ENCODE measurements at regions not wholly inside any gene's neighbourhood (a gene's known extent, or its start where the extent isn't known, plus 50 kb on each side); places are given as distances from the start of the nearest gene placed in this dataset.
"Not testable (repeated sequence)": the region's sequence is repeated elsewhere in the genome, so short reads cannot be mapped to it uniquely, and the experiment has no call there.

- no peaks in the 10 kb centered on the region for H3K9me3 Mint-ChIP-seq
- no peak for ATAC-seq
- no peaks in the 10 kb centered on the region for H3K27me3 Mint-ChIP-seq
- H3K27ac Mint-ChIP-seq, result no peak overlapping the region
- no peaks in the 10 kb centered on the region for H3K36me3 Mint-ChIP-seq
- no peaks in the 10 kb centered on the region for H3K4me1 Mint-ChIP-seq
- H3K4me3 Mint-ChIP-seq, result no peak overlapping the region
These were observed 173.5 kb upstream of the NDN start for GRCh38 chr15:23860290-23861245.

DNA sequence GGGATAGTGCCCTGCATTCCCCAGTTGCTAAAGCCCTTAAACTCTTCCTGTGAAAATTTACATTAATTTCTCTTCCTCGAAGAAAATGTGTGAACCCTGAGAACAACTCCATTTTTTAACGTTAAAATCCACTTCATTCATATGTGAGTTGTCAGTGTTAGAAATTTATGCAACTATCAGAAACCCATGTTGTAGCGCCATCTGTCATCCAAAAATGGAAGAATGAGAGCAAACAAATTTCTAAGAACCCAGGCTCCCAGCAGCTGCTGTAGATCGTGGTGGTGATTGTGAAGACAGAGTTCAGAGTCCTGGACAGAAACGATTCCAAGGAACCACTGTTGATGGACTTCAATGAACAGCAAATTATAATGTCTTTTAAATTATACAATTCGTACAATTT, 179.7 kb upstream of the NDN start:
- H3K27ac Mint-ChIP-seq, result no peak overlapping the region
- H3K36me3 Mint-ChIP-seq, result no peaks in the 10 kb centered on the region
- no peaks in the 10 kb centered on the region for H3K27me3 Mint-ChIP-seq
- H3K4me1 Mint-ChIP-seq, result no peaks in the 10 kb centered on the region
- H3K9me3 Mint-ChIP-seq, result no peaks in the 10 kb centered on the region
- H3K4me3 Mint-ChIP-seq, result no peak overlapping the region
- no peak for ATAC-seq

GRCh38 chr15:23869396-23869795, 182.3 kb upstream of the NDN start:
- no peaks in the 10 kb centered on the region for H3K27me3 Mint-ChIP-seq
- no peak overlapping the region for H3K4me3 Mint-ChIP-seq

DNA sequence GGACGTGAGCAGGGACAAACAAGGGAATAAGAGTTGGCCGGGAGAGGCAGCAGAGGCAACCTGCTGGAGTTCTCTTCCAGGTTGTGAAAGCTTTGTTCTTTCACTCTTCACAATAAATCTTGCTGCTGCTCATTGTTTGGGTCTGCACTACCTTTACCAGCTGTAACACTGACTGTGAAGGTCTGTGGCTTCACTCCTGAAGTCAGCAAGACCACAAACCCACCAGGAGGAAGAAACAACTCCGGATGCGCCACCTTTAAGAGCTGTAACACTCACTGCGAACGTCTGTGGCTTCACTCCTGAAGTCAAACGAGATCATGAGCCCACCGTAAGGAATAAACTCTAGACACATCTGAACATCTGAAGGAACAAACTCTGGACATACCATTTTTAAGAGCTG, 186.5 kb upstream of the NDN start:
- H3K9me3 Mint-ChIP-seq, H3K36me3 Mint-ChIP-seq, H3K4me1 Mint-ChIP-seq, H3K27me3 Mint-ChIP-seq, H3K27ac Mint-ChIP-seq, H3K4me3 Mint-ChIP-seq, ATAC-seq: not testable (repeated sequence)

More at GRCh38 chr15:23869396-23869795, 182.3 kb upstream of the NDN start:
- no peaks in the 10 kb centered on the region for H3K4me1 Mint-ChIP-seq
- no peaks in the 10 kb centered on the region for H3K36me3 Mint-ChIP-seq
- no peak for ATAC-seq
- H3K27ac Mint-ChIP-seq, result no peak overlapping the region
- H3K9me3 Mint-ChIP-seq, result no peaks in the 10 kb centered on the region

- no peak overlapping the region for H3K27ac Mint-ChIP-seq
- H3K27me3 Mint-ChIP-seq, result no peaks in the 10 kb centered on the region
- no peak overlapping the region for H3K4me3 Mint-ChIP-seq
- peak; percentile 36 for ATAC-seq
- H3K36me3 Mint-ChIP-seq, result no peaks in the 10 kb centered on the region
- H3K9me3 Mint-ChIP-seq, result peaks cover 4% of the 10 kb centered on the region
- no peaks in the 10 kb centered on the region for H3K4me1 Mint-ChIP-seq
These were observed 190.7 kb upstream of the NDN start for GRCh38 chr15:23877502-23878412.

DNA sequence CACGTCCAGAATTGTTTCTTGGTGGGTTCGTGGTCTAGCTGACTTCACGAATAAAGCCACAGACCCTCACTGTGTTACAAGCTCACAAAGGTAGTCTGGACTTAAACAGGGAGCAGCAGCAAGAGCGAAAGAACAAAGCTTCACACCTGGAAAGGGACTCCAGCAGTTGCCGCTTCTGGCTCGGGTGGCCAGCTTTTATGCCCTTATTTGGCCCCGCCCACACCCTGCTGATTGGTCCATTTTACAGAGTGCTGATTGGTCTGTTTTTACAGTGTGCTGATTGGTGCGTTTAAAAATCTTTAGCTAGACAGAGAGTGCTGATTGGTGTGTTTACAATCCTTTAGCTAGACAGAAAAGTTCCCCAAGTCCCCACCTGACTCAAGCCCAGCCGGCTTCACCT, 194.2 kb upstream of the NDN start:
- Mint-ChIP-seq H3K36me3 (no peaks in the 10 kb centered on the region), H3K4me1 (no peaks in the 10 kb centered on the region), H3K4me3 (no peak overlapping the region), H3K27ac (no peak overlapping the region), H3K27me3 (no peaks in the 10 kb centered on the region), H3K9me3 (peaks cover 6% of the 10 kb centered on the region)
- no peak for ATAC-seq

GRCh38 chr15:23890218-23890617, 203.1 kb upstream of the NDN start:
- no peaks in the 10 kb centered on the region for H3K27me3 Mint-ChIP-seq
- no peaks in the 10 kb centered on the region for H3K4me1 Mint-ChIP-seq
- no peak overlapping the region for H3K27ac Mint-ChIP-seq
- no peaks in the 10 kb centered on the region for H3K36me3 Mint-ChIP-seq
- peaks cover 12% of the 10 kb centered on the region for H3K9me3 Mint-ChIP-seq
- no peak for ATAC-seq
- no peak overlapping the region for H3K4me3 Mint-ChIP-seq

GRCh38 chr15:23897091-23897490, 210.0 kb upstream of the NDN start:
- H3K9me3 Mint-ChIP-seq, result peaks cover 10% of the 10 kb centered on the region
- no peak overlapping the region for H3K4me3 Mint-ChIP-seq
- no peaks in the 10 kb centered on the region for H3K4me1 Mint-ChIP-seq
- H3K27me3 Mint-ChIP-seq, result no peaks in the 10 kb centered on the region
- no peaks in the 10 kb centered on the region for H3K36me3 Mint-ChIP-seq
- no peak for ATAC-seq
- H3K27ac Mint-ChIP-seq, result no peak overlapping the region

DNA sequence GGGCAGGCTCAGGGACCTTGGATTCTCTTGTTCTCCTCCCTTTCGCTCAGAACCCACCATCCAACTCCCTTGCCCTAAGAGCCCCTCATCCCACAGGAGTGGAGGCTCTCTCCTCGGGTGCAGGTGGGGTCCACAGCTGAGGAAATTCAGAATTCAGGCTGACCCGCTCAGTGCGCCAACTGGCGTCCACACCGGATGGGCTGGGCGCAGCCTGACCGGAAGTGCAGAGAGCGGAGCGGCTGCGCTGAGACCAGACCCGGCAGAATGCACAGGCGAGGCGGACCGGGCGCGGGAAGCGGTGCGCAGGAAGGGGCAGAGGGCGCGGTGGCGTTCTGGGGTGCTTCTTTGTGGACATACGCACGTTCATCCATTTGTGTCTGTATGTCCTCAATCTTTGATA, 210.4 kb upstream of the NDN start:
- no peak overlapping the region for H3K27ac Mint-ChIP-seq
- peak; percentile 45 for ATAC-seq
- H3K4me3 Mint-ChIP-seq, result no peak overlapping the region
- H3K9me3 Mint-ChIP-seq, result peaks cover 10% of the 10 kb centered on the region
- H3K4me1 Mint-ChIP-seq, result no peaks in the 10 kb centered on the region
- H3K27me3 Mint-ChIP-seq, result no peaks in the 10 kb centered on the region
- no peaks in the 10 kb centered on the region for H3K36me3 Mint-ChIP-seq

DNA sequence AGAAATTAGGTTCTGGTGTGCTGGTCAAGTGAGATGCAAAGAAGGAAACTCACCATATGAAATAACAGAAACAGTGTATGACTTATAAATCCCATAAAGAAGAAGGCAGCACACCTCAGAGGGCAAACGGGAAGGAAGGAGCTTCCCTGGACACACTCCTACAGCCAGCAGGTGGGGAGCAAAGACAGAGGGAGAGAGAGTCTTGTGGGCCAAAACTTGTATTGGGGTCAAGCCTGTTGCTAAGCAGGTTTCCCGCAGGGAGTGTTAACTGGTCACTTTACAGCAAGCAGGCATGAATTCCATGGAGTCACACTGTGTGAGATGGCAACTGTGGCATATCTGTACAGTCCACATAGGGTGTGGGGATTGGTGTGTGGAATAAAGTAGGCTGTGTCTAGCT, 222.9 kb upstream of the NDN start:
- no peaks in the 10 kb centered on the region for H3K4me1 Mint-ChIP-seq
- ATAC-seq, result no peak
- no peak overlapping the region for H3K27ac Mint-ChIP-seq
- H3K27me3 Mint-ChIP-seq, result no peaks in the 10 kb centered on the region
- no peak overlapping the region for H3K4me3 Mint-ChIP-seq
- H3K36me3 Mint-ChIP-seq, result no peaks in the 10 kb centered on the region
- H3K9me3 Mint-ChIP-seq, result peaks cover 6% of the 10 kb centered on the region

DNA sequence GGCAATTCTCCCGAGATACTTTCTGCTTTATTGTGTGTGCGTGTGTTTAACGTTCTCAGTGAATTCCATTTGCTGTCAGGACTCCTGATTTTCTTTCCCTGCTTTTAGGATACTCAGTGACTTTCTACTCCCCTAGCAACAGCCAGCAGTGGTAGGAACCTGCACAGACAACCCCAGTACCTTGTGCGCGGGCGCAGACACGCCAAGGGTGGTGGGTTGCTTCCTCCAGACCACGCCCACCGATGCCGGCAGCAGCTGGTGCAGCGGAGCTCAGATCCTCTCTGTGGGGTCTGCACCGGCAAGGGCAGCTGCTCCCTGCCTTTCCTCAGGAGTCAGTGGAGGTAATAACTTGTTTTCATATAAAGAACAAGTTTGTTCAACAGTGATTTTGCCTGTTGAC, 225.1 kb upstream of the NDN start:
- no peak overlapping the region for H3K4me3 Mint-ChIP-seq

DNA sequence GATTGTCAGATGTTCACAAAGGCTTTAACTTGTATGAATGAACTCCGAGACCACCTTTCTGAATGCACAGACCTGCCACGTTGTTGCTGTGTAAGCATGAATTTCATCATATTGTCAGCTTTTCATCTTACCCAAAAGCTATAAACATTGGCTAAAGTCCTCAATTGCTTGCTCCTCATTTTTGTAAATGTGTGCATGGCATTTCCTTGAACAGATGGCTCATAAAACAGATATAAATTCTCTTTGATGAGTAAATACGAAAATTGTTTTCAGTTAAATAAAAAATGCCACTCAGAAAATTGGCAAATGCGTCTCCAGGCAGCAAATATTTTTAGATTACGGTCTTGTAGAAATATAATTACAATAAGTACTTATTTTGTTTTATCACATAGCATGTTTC, 226.0 kb upstream of the NDN start:
- Mint-ChIP-seq H3K4me3 (no peak overlapping the region), H3K27ac (no peak overlapping the region), H3K27me3 (no peaks in the 10 kb centered on the region), H3K9me3 (peaks cover 6% of the 10 kb centered on the region), H3K4me1 (no peaks in the 10 kb centered on the region), H3K36me3 (no peaks in the 10 kb centered on the region)
- ATAC-seq, result no peak

More for the DNA sequence above, 225.1 kb upstream of the NDN start:
- H3K27me3 Mint-ChIP-seq, result no peaks in the 10 kb centered on the region
- no peaks in the 10 kb centered on the region for H3K36me3 Mint-ChIP-seq
- peaks cover 6% of the 10 kb centered on the region for H3K9me3 Mint-ChIP-seq
- no peaks in the 10 kb centered on the region for H3K4me1 Mint-ChIP-seq
- ATAC-seq, result no peak
- no peak overlapping the region for H3K27ac Mint-ChIP-seq

DNA sequence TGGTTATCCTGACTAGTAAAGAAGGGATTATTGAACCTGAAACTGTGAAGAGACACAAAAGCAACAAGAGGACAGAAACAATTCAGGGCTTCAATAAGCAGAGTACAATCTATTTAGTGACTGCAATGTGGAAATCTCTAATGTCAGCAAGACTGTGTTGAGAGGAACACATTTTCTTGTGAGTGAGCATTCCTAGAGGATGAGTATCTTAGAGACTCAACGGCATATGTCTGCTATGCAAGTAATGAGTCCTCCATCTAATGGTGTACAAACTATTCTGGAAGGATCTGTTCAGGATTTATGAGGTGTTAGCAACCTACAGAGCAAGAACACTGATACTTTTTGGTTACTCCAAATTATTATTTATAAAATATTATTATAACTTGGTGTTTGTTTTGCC, 226.5 kb upstream of the NDN start:
- Mint-ChIP-seq H3K4me3 (no peak overlapping the region), H3K27ac (no peak overlapping the region), H3K36me3 (no peaks in the 10 kb centered on the region), H3K9me3 (peaks cover 6% of the 10 kb centered on the region), H3K4me1 (no peaks in the 10 kb centered on the region), H3K27me3 (no peaks in the 10 kb centered on the region)
- ATAC-seq, result no peak

- no peaks in the 10 kb centered on the region for H3K27me3 Mint-ChIP-seq
- H3K36me3 Mint-ChIP-seq, result no peaks in the 10 kb centered on the region
- no peaks in the 10 kb centered on the region for H3K4me1 Mint-ChIP-seq
- ATAC-seq, result no peak
- H3K9me3 Mint-ChIP-seq, result peaks cover 3% of the 10 kb centered on the region
- no peak overlapping the region for H3K4me3 Mint-ChIP-seq
- no peak overlapping the region for H3K27ac Mint-ChIP-seq
These were observed 237.6 kb upstream of the NDN start for GRCh38 chr15:23924686-23925085.

DNA sequence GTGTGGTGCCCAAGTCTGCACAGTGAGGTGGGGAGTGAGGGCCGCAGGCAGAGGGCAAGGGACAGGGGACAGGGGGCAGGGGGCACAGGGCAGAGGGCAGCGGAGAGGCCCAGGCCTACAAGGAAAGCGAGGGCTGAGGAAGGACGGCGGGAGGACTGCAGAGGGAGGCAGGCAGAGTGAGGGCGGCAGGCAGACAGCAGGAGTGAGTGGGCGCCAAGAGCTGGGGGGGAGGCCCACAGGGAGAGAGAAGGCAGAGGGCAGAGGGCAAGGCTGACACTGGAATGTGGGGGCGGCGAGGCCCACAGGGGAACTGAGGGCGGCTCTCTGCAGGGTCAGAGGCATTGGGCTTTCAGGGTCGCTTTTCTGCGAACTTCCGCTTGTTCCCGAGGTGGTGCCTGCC, 267.8 kb upstream of the NDN start:
- H3K27ac Mint-ChIP-seq, result no peak overlapping the region
- H3K27me3 Mint-ChIP-seq, result no peaks in the 10 kb centered on the region
- no peak for ATAC-seq
- H3K36me3 Mint-ChIP-seq, result no peaks in the 10 kb centered on the region
- no peaks in the 10 kb centered on the region for H3K4me1 Mint-ChIP-seq
- H3K9me3 Mint-ChIP-seq, result peaks cover 6% of the 10 kb centered on the region
- no peak overlapping the region for H3K4me3 Mint-ChIP-seq
